HCT116 (cell line): ENCODE measurements at regions not wholly inside any gene's neighbourhood (a gene's known extent, or its start where the extent isn't known, plus 50 kb on each side); places are given as distances from the start of the nearest gene placed in this dataset.

Experiments used
- EZH2phosphoT487 ChIP-seq: fragments of 200-600 bp; IDR thresholded peaks from 2 replicates; pipeline ENCODE4 v1.6.1; 2018; ENCODE audit warnings: antibody characterized with exemption, borderline replicate concordance
- JUND ChIP-seq: IDR thresholded peaks from 2 replicates; pipeline ENCODE4 v1.6.1; 2012
- POLR2A ChIP-seq: IDR thresholded peaks from 2 replicates; pipeline ENCODE4 v1.7.0; 2011; ENCODE audit warnings: borderline replicate concordance; ENCODE audit not compliant: insufficient read depth, insufficient read length; ENCODE audit errors: extremely low read depth
- RAD21 ChIP-seq: IDR thresholded peaks from 2 replicates; pipeline ENCODE4 v1.6.1; 2012; ENCODE audit warnings: low read depth, mild to moderate bottlenecking
- TCF7L2 ChIP-seq: IDR thresholded peaks from 2 replicates; pipeline ENCODE4 v1.7.0; 2011; ENCODE audit warnings: borderline replicate concordance, inconsistent platforms; ENCODE audit not compliant: insufficient read depth, insufficient read length; ENCODE audit errors: extremely low read depth
- TF ChIP-seq, protein P1 (sequence below), 3 experiments: fragments of 200-600 bp in 1 of 3; sonication (generic) in 1 of 3; IDR thresholded peaks in 2 of 3; conservative IDR thresholded peaks in 1 of 3; 2 replicates each; pipeline ENCODE4 v1.5.1; 2012 to 2017; ENCODE audit warnings: low read depth in 2 of 3, low read length in 2 of 3, antibody characterized with exemption in 1 of 3, borderline replicate concordance in 1 of 3, control low read depth in 1 of 3, mild to moderate bottlenecking in 1 of 3, mixed read lengths in 1 of 3, mixed run types in 1 of 3, moderate library complexity in 1 of 3; ENCODE audit not compliant: insufficient read depth in 1 of 3
- TF ChIP-seq, protein P2 (sequence below): IDR thresholded peaks from 2 replicates; pipeline ENCODE4 v1.6.1; 2012

DNA sequence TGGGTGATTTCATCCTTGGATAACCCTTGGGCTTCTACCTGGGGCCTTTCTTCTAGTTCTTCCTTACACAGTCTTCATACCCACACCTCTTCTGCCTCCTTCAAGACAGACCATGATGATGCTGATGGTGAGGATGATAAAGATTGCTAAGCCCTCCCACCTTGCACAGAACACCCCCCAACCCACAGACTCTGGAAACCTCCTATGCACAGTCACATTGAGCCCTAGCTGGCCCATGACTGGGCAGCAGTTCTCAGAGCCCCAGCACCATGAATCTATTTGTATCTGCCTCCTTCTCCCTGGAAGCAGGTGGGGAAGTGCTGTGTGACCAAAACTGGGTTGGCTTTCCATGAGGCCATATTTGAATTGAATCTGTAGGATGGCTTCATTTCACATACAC lies 99.8 kb downstream of the EN1 start:
- no peak for TF ChIP-seq TCF7L2
- no peak for TF ChIP-seq RAD21
- TF ChIP-seq, protein P1, sequence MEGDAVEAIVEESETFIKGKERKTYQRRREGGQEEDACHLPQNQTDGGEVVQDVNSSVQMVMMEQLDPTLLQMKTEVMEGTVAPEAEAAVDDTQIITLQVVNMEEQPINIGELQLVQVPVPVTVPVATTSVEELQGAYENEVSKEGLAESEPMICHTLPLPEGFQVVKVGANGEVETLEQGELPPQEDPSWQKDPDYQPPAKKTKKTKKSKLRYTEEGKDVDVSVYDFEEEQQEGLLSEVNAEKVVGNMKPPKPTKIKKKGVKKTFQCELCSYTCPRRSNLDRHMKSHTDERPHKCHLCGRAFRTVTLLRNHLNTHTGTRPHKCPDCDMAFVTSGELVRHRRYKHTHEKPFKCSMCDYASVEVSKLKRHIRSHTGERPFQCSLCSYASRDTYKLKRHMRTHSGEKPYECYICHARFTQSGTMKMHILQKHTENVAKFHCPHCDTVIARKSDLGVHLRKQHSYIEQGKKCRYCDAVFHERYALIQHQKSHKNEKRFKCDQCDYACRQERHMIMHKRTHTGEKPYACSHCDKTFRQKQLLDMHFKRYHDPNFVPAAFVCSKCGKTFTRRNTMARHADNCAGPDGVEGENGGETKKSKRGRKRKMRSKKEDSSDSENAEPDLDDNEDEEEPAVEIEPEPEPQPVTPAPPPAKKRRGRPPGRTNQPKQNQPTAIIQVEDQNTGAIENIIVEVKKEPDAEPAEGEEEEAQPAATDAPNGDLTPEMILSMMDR (IDR thresholded peaks at IDR 0.05 in 2 of 3, conservative IDR thresholded peaks at IDR 0.05 in 1 of 3; ENCODE audit: borderline replicate concordance in 1 of 3, insufficient read depth in 1 of 3, low read depth in 2 of 3, low read length in 2 of 3): no peak
- no peak for TF ChIP-seq EZH2phosphoT487
- no peak for TF ChIP-seq POLR2A
- TF ChIP-seq, protein P2, sequence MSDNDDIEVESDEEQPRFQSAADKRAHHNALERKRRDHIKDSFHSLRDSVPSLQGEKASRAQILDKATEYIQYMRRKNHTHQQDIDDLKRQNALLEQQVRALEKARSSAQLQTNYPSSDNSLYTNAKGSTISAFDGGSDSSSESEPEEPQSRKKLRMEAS: no peak
- no peak for TF ChIP-seq JUND
